PC-3 (cell line): ENCODE measurements at regions not wholly inside any gene's neighbourhood (a gene's known extent, or its start where the extent isn't known, plus 50 kb on each side); places are given as distances from the start of the nearest gene placed in this dataset.

ENCODE experiments used
- ATAC-seq: fragments of 200-7000 bp; cut with Tn5 transposase; 2 replicates; pipeline ENCODE4 v1.9.1; 2020; ENCODE audit warnings: mild to moderate bottlenecking, moderate library complexity
- BruUV-seq: library from RNA; stranded (reverse); fragments of 400-500 nt; replicated peaks from 2 replicates; lab custom pipeline; 2021; lab: Mats Ljungman, UMichigan
- CTCF ChIA-PET: fragments of 300-600 bp; sonication (Branson Sonifier 250); formaldehyde crosslinking; loops from one replicate; lab custom pipeline; 2022; ENCODE audit warnings: antibody characterized with exemption; lab: Charles Lee
- POLR2A ChIA-PET: fragments of 300-600 bp; sonication (Branson Sonifier 250); formaldehyde crosslinking; loops from one replicate; lab custom pipeline; 2022; ENCODE audit warnings: antibody characterized with exemption; ENCODE audit not compliant: unreplicated experiment; lab: Charles Lee
- DNase-seq: peaks from one replicate; pipeline ENCODE4 v3.0.0-alpha.2; 2015
- H2AFZ ChIP-seq: fragments of 300-600 bp; sonication (generic); 2 replicates; pipeline ENCODE4 v1.6.0; 2016; ENCODE audit warnings: antibody characterized with exemption, low read length
- H3F3A ChIP-seq: fragments of 300-600 bp; sonication (generic); one replicate; pipeline ENCODE4 v1.6.0; 2017; ENCODE audit warnings: antibody characterized with exemption, low read length, control low read depth, mild to moderate bottlenecking; ENCODE audit not compliant: unreplicated experiment
- H3K27ac ChIP-seq: fragments of 300-600 bp; sonication (generic); 2 replicates; pipeline ENCODE4 v1.5.1; 2016; ENCODE audit warnings: mild to moderate bottlenecking, low read length
- H3K27me3 ChIP-seq: fragments of 300-600 bp; sonication (generic); 2 replicates; pipeline ENCODE4 v1.6.1; 2016; ENCODE audit warnings: low read length, mixed read lengths
- H3K36me3 ChIP-seq: fragments of 300-600 bp; sonication (generic); 2 replicates; pipeline ENCODE4 v1.6.1; 2016; ENCODE audit warnings: low read depth, mixed run types, low read length, mixed read lengths
- H3K4me1 ChIP-seq: fragments of 300-600 bp; sonication (generic); 2 replicates; pipeline ENCODE4 v1.5.1; 2016; ENCODE audit warnings: low read length; ENCODE audit not compliant: insufficient read depth
- H3K4me2 ChIP-seq: fragments of 300-600 bp; sonication (generic); 2 replicates; pipeline ENCODE4 v1.6.0; 2016; ENCODE audit warnings: low read length
- H3K4me3 ChIP-seq: fragments of 300-600 bp; sonication (generic); 2 replicates; pipeline ENCODE4 v1.5.1; 2016; ENCODE audit warnings: mild to moderate bottlenecking, low read length, mixed read lengths
- H3K79me2 ChIP-seq: fragments of 300-600 bp; sonication (generic); 2 replicates; pipeline ENCODE4 v1.6.1; 2017; ENCODE audit warnings: low read length, mixed read lengths
- H3K9ac ChIP-seq: fragments of 300-600 bp; sonication (generic); 2 replicates; pipeline ENCODE4 v1.6.0; 2016; ENCODE audit warnings: mild to moderate bottlenecking, low read length
- H3K9me2 ChIP-seq: fragments of 300-600 bp; sonication (generic); replicated peaks from 2 replicates; pipeline ENCODE4 v1.6.1; 2016; ENCODE audit warnings: mixed run types, low read length, mixed read lengths
- H3K9me3 ChIP-seq: fragments of 300-600 bp; sonication (generic); 2 replicates; pipeline ENCODE4 v1.6.1; 2016; ENCODE audit warnings: low read length, mixed read lengths
- H4K20me1 ChIP-seq: fragments of 300-600 bp; sonication (generic); 2 replicates; pipeline ENCODE4 v1.6.1; 2016; ENCODE audit warnings: low read length, mixed read lengths
- EZH2 ChIP-seq: fragments of 300-600 bp; sonication (generic); IDR thresholded peaks from one replicate; pipeline ENCODE4 v1.6.1; 2017; ENCODE audit warnings: antibody characterized with exemption, mild to moderate bottlenecking, low read length; ENCODE audit not compliant: unreplicated experiment
- EZH2phosphoT487 ChIP-seq: fragments of 300-600 bp; sonication (generic); IDR thresholded peaks from 2 replicates; pipeline ENCODE4 v1.6.1; 2018; ENCODE audit warnings: mild to moderate bottlenecking, antibody characterized with exemption, low read length, borderline replicate concordance
- intact Hi-C: fragments of 100-400 bp; cut with micrococcal nuclease; formaldehyde crosslinking; loops from 2 replicates; pipeline ENCODE4 v1.9.0; 2023
- TF ChIP-seq, protein P1 (sequence below): fragments of 300-600 bp; sonication (generic); conservative IDR thresholded peaks from 2 replicates; pipeline ENCODE4 v1.5.1; 2017; ENCODE audit warnings: antibody characterized with exemption, low read depth, mild to moderate bottlenecking, low read length

DNA sequence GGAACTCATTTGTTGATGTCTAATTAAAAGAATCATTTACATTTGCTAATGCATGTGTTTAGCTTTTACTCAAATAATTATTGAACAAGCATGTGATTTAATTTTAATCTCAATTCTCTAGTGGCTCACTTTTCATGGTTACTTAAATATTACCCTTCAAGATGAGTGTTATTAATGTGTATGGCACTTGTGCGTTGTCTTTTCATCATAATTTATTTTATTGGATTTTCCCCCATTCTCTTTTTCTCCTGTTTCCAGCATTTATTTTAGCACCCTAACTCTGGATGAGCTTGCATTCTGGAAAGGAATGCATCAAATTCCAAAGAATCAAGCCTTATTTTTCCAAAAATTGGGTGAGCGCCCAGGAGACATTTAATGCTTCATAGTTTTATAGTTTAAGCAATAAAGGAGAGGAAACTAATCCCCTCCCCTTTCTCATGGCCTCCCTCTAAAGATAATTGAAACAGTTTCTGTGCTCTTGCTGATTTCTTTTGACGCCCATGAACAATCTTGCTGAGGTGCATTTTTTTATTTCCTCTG, 191.1 kb upstream of the FAT4 start:
- Histone ChIP-seq H3K4me2 (no peak overlapping the region), H3K27ac (no peak overlapping the region), H2AFZ (no peak overlapping the region), H4K20me1 (no peaks in the 10 kb centered on the region), H3F3A (no peaks in the 10 kb centered on the region), H3K79me2 (no peaks in the 10 kb centered on the region), H3K27me3 (no peaks in the 10 kb centered on the region), H3K4me1 (no peaks in the 10 kb centered on the region), H3K4me3 (no peak overlapping the region), H3K36me3 (no peaks in the 10 kb centered on the region), H3K9me3 (no peaks in the 10 kb centered on the region), H3K9ac (no peak overlapping the region), H3K9me2 (no peaks in the 10 kb centered on the region)
- ChIA-PET POLR2A (no interaction called here), CTCF (no interaction called here)
- intact Hi-C loops = no loop called here
- no peak for DNase-seq
- TF ChIP-seq EZH2 = no peak
- TF ChIP-seq EZH2phosphoT487 = no peak
- TF ChIP-seq, protein P1, sequence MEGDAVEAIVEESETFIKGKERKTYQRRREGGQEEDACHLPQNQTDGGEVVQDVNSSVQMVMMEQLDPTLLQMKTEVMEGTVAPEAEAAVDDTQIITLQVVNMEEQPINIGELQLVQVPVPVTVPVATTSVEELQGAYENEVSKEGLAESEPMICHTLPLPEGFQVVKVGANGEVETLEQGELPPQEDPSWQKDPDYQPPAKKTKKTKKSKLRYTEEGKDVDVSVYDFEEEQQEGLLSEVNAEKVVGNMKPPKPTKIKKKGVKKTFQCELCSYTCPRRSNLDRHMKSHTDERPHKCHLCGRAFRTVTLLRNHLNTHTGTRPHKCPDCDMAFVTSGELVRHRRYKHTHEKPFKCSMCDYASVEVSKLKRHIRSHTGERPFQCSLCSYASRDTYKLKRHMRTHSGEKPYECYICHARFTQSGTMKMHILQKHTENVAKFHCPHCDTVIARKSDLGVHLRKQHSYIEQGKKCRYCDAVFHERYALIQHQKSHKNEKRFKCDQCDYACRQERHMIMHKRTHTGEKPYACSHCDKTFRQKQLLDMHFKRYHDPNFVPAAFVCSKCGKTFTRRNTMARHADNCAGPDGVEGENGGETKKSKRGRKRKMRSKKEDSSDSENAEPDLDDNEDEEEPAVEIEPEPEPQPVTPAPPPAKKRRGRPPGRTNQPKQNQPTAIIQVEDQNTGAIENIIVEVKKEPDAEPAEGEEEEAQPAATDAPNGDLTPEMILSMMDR = no peak
- no peak; the same call in 1 of the 2 replicates for ATAC-seq
- no TSS peak for BruUV-seq

DNA sequence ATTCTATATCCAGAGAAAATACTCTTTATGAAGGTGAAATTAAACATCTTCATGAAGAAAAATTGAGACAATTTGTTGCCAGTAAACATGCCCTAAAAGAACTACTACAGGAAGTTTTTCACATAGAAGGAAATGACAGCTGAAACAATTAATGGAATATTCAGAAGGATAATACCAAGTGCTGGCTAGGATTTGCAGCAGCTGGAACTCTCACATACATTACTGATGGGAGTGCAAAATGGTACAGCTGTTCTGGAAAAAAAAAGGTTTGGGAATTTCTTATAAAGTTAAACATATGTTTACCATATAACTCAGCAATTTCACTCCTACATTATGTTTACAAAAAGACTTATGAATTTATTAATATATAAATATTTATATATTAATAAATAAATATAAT, 193.2 kb upstream of the FAT4 start:
- no peak overlapping the region for H3K9ac ChIP-seq
- H3K27ac ChIP-seq = no peak overlapping the region
- H3K4me3 ChIP-seq = no peak overlapping the region
- H3F3A ChIP-seq = no peaks in the 10 kb centered on the region
- TF ChIP-seq EZH2phosphoT487 (no peak), EZH2 (no peak)
- TF ChIP-seq, protein P1 = no peak
- H3K9me3 ChIP-seq = no peaks in the 10 kb centered on the region
- H3K4me1 ChIP-seq = no peaks in the 10 kb centered on the region; the same call in 1 of the 2 replicates
- no peaks in the 10 kb centered on the region for H3K27me3 ChIP-seq
- H3K4me2 ChIP-seq = no peak overlapping the region
- H3K9me2 ChIP-seq = no peaks in the 10 kb centered on the region
- H2AFZ ChIP-seq = no peak overlapping the region
- H4K20me1 ChIP-seq = no peaks in the 10 kb centered on the region
- ChIA-PET CTCF (no interaction called here), POLR2A (no interaction called here)
- H3K36me3 ChIP-seq = no peaks in the 10 kb centered on the region
- ATAC-seq = no peak
- BruUV-seq = no TSS peak
- no peak for DNase-seq
- intact Hi-C loops = no loop called here
- H3K79me2 ChIP-seq = no peaks in the 10 kb centered on the region

DNA sequence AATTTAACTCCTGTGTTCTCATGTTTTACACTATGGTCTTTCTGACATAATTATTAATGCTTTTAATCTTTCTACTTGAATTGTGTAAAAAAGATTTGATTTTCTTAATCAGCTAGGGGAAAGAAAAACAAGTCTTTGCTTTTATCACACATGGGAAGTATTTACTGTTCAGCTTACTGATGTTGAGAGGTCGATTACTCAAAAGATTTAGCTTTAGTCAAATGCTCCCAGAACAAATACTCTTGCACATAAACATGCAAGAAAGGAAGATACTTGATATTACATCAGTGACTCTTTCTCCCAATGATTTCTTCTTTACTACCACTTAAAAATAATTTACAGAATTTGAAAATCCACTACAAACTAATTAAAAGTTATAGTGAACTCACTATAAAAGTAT, 198.3 kb upstream of the FAT4 start:
- H3K79me2 ChIP-seq = no peaks in the 10 kb centered on the region
- H3K27me3 ChIP-seq = no peaks in the 10 kb centered on the region
- no peak overlapping the region for H2AFZ ChIP-seq
- no peak overlapping the region for H3K4me2 ChIP-seq
- no peaks in the 10 kb centered on the region for H4K20me1 ChIP-seq
- no peak overlapping the region for H3K4me3 ChIP-seq
- ChIA-PET CTCF (no interaction called here), POLR2A (no interaction called here)
- intact Hi-C loops = no loop called here
- peaks cover 12% of the 10 kb centered on the region for H3K4me1 ChIP-seq
- ATAC-seq = no peak
- H3F3A ChIP-seq = no peaks in the 10 kb centered on the region
- TF ChIP-seq, protein P1 = no peak
- TF ChIP-seq EZH2phosphoT487 (no peak), EZH2 (no peak)
- BruUV-seq = no TSS peak
- no peaks in the 10 kb centered on the region for H3K9me2 ChIP-seq
- H3K27ac ChIP-seq = peak overlapping the region; percentile 13; the same call in 1 of the 2 replicates
- no peak overlapping the region for H3K9ac ChIP-seq
- no peaks in the 10 kb centered on the region for H3K9me3 ChIP-seq
- no peaks in the 10 kb centered on the region for H3K36me3 ChIP-seq
- DNase-seq = no peak
